Astrocyte (in vitro differentiated cells and primary cell): ENCODE measurements at regions not wholly inside any gene's neighbourhood (a gene's known extent, or its start where the extent isn't known, plus 50 kb on each side); places are given as distances from the start of the nearest gene placed in this dataset.

Experiments used
- DNase-seq: peaks from one replicate; pipeline ENCODE4 v3.0.0-alpha.2; 2010; ENCODE audit warnings: low read depth
- FAIRE-seq: peaks from 2 replicates; lab custom pipeline; 2011; peaks lifted over from hg19 to GRCh38; lab: Jason Lieb, UNC
- H2AFZ ChIP-seq: 2 replicates; pipeline ENCODE4 v1.6.0; 2012; ENCODE audit warnings: low read depth, low read length, inconsistent platforms
- H3K27ac ChIP-seq: 2 replicates; pipeline ENCODE4 v1.5.1; 2011; ENCODE audit warnings: low read depth, low read length, inconsistent platforms
- H3K27me3 ChIP-seq: 2 replicates; pipeline ENCODE4 v1.6.0; 2011; ENCODE audit warnings: low read length, inconsistent platforms; ENCODE audit not compliant: insufficient read depth
- H3K36me3 ChIP-seq: 2 replicates; pipeline ENCODE4 v1.5.1; 2011; ENCODE audit warnings: low read length, inconsistent platforms; ENCODE audit not compliant: insufficient read depth
- H3K4me1 ChIP-seq: 2 replicates; pipeline ENCODE4 v1.5.1; 2011; ENCODE audit warnings: low read length, inconsistent platforms; ENCODE audit not compliant: insufficient read depth
- H3K4me2 ChIP-seq: 2 replicates; pipeline ENCODE4 v1.6.0; 2012; ENCODE audit warnings: low read length, inconsistent platforms
- H3K4me3 ChIP-seq: 2 replicates; pipeline ENCODE4 v1.5.1; 2011; ENCODE audit warnings: low read depth, mild to moderate bottlenecking, low read length, inconsistent platforms; ENCODE audit not compliant: insufficient read depth
- H3K79me2 ChIP-seq: 2 replicates; pipeline ENCODE4 v1.6.0; 2012; ENCODE audit warnings: mild to moderate bottlenecking, low read length, inconsistent platforms; ENCODE audit not compliant: insufficient read depth
- H3K9ac ChIP-seq: 2 replicates; pipeline ENCODE4 v1.6.0; 2012; ENCODE audit warnings: mild to moderate bottlenecking, low read length, inconsistent platforms
- H3K9me3 ChIP-seq: 2 replicates; pipeline ENCODE4 v1.5.1; 2012; ENCODE audit warnings: low read depth, mild to moderate bottlenecking, low read length, inconsistent platforms; ENCODE audit not compliant: insufficient read depth
- H4K20me1 ChIP-seq: 2 replicates; pipeline ENCODE4 v1.6.0; 2012; ENCODE audit warnings: low read length, inconsistent platforms; ENCODE audit not compliant: insufficient read depth
- H3K27ac Mint-ChIP-seq: one replicate; pipeline ENCODE4 v1.8.0; 2021; ENCODE audit warnings: mild to moderate bottlenecking, mixed read lengths; ENCODE audit not compliant: unreplicated experiment
- H3K27me3 Mint-ChIP-seq: one replicate; pipeline ENCODE4 v1.8.0; 2021; ENCODE audit warnings: low read depth, mixed read lengths; ENCODE audit not compliant: unreplicated experiment
- H3K36me3 Mint-ChIP-seq: one replicate; pipeline ENCODE4 v1.8.0; 2021; ENCODE audit warnings: low read depth, mixed read lengths; ENCODE audit not compliant: unreplicated experiment
- H3K4me1 Mint-ChIP-seq: one replicate; pipeline ENCODE4 v1.8.0; 2021; ENCODE audit warnings: low read depth, mixed read lengths; ENCODE audit not compliant: unreplicated experiment
- H3K4me3 Mint-ChIP-seq: one replicate; pipeline ENCODE4 v1.8.0; 2021; ENCODE audit warnings: mild to moderate bottlenecking, moderate library complexity, mixed read lengths; ENCODE audit not compliant: unreplicated experiment
- H3K9me3 Mint-ChIP-seq: one replicate; pipeline ENCODE4 v1.8.0; 2021; ENCODE audit warnings: mild to moderate bottlenecking, mixed read lengths; ENCODE audit not compliant: unreplicated experiment
- CTCF ChIP-seq: IDR thresholded peaks from 2 replicates; pipeline ENCODE4 v1.5.1; 2011; ENCODE audit warnings: low read depth, mild to moderate bottlenecking, inconsistent platforms, low read length, moderate library complexity; ENCODE audit not compliant: insufficient read depth
- EZH2 ChIP-seq: IDR thresholded peaks from 2 replicates; pipeline ENCODE4 v1.6.1; 2012; ENCODE audit warnings: mild to moderate bottlenecking, low read length, inconsistent platforms; ENCODE audit not compliant: insufficient read depth

- FAIRE-seq (no peak), DNase-seq (no peak)
- Histone ChIP-seq H4K20me1 (no peaks in the 10 kb centered on the region), H3K27ac (no peak overlapping the region), H2AFZ (no peak overlapping the region), H3K4me3 (no peak overlapping the region), H3K4me2 (no peak overlapping the region), H3K9ac (no peak overlapping the region), H3K79me2 (no peaks in the 10 kb centered on the region), H3K9me3 (no peaks in the 10 kb centered on the region), H3K4me1 (no peaks in the 10 kb centered on the region), H3K36me3 (no peaks in the 10 kb centered on the region), H3K27me3 (no peaks in the 10 kb centered on the region)
- Mint-ChIP-seq H3K9me3 (peaks cover 2% of the 10 kb centered on the region), H3K4me3 (no peak overlapping the region), H3K27ac (no peak overlapping the region), H3K4me1 (peaks cover 10% of the 10 kb centered on the region), H3K27me3 (no peaks in the 10 kb centered on the region), H3K36me3 (no peaks in the 10 kb centered on the region)
- TF ChIP-seq EZH2 (no peak), CTCF (no peak)
Observed at GRCh38 chr2:215671691-215672090, 235.8 kb upstream of the FN1 start.

- TF ChIP-seq CTCF = no peak
- TF ChIP-seq EZH2 = no peak
- no peaks in the 10 kb centered on the region for H3K36me3 Mint-ChIP-seq
- no peak overlapping the region for H3K27ac Mint-ChIP-seq
- H3K9me3 Mint-ChIP-seq = peaks cover 2% of the 10 kb centered on the region
- DNase-seq (peak; percentile 52), FAIRE-seq (peak; percentile 37)
- no peaks in the 10 kb centered on the region for H3K36me3 ChIP-seq
- no peaks in the 10 kb centered on the region for H3K79me2 ChIP-seq
- no peak overlapping the region for H3K4me3 Mint-ChIP-seq
- no peaks in the 10 kb centered on the region for H3K27me3 Mint-ChIP-seq
- no peak overlapping the region for H3K4me3 ChIP-seq
- H3K4me1 Mint-ChIP-seq = peaks cover 10% of the 10 kb centered on the region
- H3K4me1 ChIP-seq = no peaks in the 10 kb centered on the region
- no peak overlapping the region for H3K9ac ChIP-seq
- no peaks in the 10 kb centered on the region for H4K20me1 ChIP-seq
- no peak overlapping the region for H3K4me2 ChIP-seq
- H3K9me3 ChIP-seq = no peaks in the 10 kb centered on the region
- H3K27ac ChIP-seq = no peak overlapping the region
- H2AFZ ChIP-seq = no peak overlapping the region
- H3K27me3 ChIP-seq = no peaks in the 10 kb centered on the region
Observed at GRCh38 chr2:215671244-215671643, 235.4 kb upstream of the FN1 start.

GRCh38 chr2:215670396-215670795 is 234.5 kb upstream of the FN1 start:
- Mint-ChIP-seq H3K4me1 (peaks cover 15% of the 10 kb centered on the region), H3K27me3 (no peaks in the 10 kb centered on the region), H3K36me3 (no peaks in the 10 kb centered on the region), H3K27ac (no peak overlapping the region), H3K9me3 (peaks cover 2% of the 10 kb centered on the region), H3K4me3 (no peak overlapping the region)
- TF ChIP-seq CTCF = no peak
- no peak for TF ChIP-seq EZH2
- Histone ChIP-seq H3K27me3 (no peaks in the 10 kb centered on the region), H3K9me3 (no peaks in the 10 kb centered on the region), H3K4me3 (no peak overlapping the region), H3K9ac (no peak overlapping the region), H3K4me1 (peaks cover under 1% of the 10 kb centered on the region), H3K27ac (no peak overlapping the region), H4K20me1 (no peaks in the 10 kb centered on the region), H2AFZ (no peak overlapping the region), H3K36me3 (no peaks in the 10 kb centered on the region), H3K4me2 (no peak overlapping the region), H3K79me2 (no peaks in the 10 kb centered on the region)
- FAIRE-seq (peak; percentile 89), DNase-seq (no peak)
